ENCODE measurements at regions not wholly inside any gene's neighbourhood (a gene's known extent, or its start where the extent isn't known, plus 50 kb on each side); places are given as distances from the start of the nearest gene placed in this dataset.

DNA sequence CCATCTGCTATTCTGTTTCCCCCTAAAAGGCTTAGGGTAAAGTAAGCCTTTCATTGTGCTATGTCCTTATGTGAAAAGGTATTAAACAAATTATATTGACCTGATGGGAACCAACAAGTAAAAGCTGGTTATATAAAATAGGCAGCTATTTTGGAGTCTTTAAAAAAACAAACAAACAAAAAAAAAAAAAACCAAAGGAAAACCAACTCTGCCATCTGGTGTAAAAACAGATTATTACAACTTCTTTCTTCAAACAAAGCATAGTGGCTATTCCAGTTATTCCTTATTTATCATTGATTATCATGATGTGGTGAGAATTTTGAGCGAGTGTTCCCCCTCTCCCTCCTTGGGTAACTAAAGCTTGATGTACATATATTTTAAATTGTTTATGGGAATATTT, 122.3 kb upstream of the FHL2 start:
- Histone ChIP-seq H3K27me3 (ENCODE audit: insufficient read depth, low read depth, low read length) (no peaks in the 10 kb centered on the region), H3F3A (ENCODE audit: insufficient read depth, low read length, poor library complexity, severe bottlenecking) (no peaks in the 10 kb centered on the region), H3K9ac (ENCODE audit: low read length) (no peak overlapping the region), H3K27ac (ENCODE audit: low read length) (no peak overlapping the region), H3K4me3 (ENCODE audit: low read length) (no peak overlapping the region), H3K9me2 (ENCODE audit: insufficient read depth, low read length) (no peaks in the 10 kb centered on the region), H2AFZ (ENCODE audit: low read depth, low read length) (no peak overlapping the region), H4K20me1 (ENCODE audit: insufficient read depth) (no peaks in the 10 kb centered on the region), H3K9me3 (ENCODE audit: low read length) (no peaks in the 10 kb centered on the region), H3K79me2 (replicated peaks; ENCODE audit: insufficient read depth, low read length) (no peaks in the 10 kb centered on the region), H3K36me3 (ENCODE audit: insufficient read depth, low read length) (no peaks in the 10 kb centered on the region), H3K4me2 (ENCODE audit: low read length) (no peak overlapping the region)
- peak; percentile 73 for TF ChIP-seq RAD21 (conservative IDR thresholded peaks at IDR 0.05)
- peak; percentile 81 for TF ChIP-seq SMC3 (conservative IDR thresholded peaks at IDR 0.05; ENCODE audit: poor library complexity)
- no peak for TF ChIP-seq EP300 (conservative IDR thresholded peaks at IDR 0.05; ENCODE audit: poor library complexity, severe bottlenecking)
- TF ChIP-seq, protein P1, sequence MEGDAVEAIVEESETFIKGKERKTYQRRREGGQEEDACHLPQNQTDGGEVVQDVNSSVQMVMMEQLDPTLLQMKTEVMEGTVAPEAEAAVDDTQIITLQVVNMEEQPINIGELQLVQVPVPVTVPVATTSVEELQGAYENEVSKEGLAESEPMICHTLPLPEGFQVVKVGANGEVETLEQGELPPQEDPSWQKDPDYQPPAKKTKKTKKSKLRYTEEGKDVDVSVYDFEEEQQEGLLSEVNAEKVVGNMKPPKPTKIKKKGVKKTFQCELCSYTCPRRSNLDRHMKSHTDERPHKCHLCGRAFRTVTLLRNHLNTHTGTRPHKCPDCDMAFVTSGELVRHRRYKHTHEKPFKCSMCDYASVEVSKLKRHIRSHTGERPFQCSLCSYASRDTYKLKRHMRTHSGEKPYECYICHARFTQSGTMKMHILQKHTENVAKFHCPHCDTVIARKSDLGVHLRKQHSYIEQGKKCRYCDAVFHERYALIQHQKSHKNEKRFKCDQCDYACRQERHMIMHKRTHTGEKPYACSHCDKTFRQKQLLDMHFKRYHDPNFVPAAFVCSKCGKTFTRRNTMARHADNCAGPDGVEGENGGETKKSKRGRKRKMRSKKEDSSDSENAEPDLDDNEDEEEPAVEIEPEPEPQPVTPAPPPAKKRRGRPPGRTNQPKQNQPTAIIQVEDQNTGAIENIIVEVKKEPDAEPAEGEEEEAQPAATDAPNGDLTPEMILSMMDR (IDR thresholded peaks at IDR 0.05; ENCODE audit: poor library complexity, severe bottlenecking), result peak; percentile 74
- TF ChIP-seq MXI1 (conservative IDR thresholded peaks at IDR 0.05; ENCODE audit: poor library complexity, severe bottlenecking), result no peak

DNA sequence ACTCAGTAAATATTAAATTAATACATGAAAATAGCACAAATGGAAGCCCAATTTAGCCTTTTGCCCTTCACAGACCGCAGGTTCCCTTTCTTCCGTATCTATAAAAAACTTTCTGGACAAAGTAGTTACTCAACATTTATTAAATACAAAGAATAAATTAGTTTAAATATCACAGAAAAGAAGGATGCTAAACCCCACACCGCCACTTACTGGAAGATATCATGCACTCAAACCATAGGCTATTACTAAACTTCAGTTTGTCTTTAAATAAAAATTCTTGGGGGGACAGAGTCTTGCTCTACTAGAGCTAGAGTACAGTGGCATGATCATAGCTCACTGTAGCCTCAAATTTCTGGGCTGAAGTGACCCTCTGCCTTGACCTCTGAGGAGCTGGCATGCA, 120.7 kb upstream of the FHL2 start:
- H3K4me2 ChIP-seq (ENCODE audit: low read length), result no peak overlapping the region
- no peaks in the 10 kb centered on the region for H3K9me2 ChIP-seq (ENCODE audit: insufficient read depth, low read length)
- no peak overlapping the region for H2AFZ ChIP-seq (ENCODE audit: low read depth, low read length)
- H3K79me2 ChIP-seq (replicated peaks; ENCODE audit: insufficient read depth, low read length), result no peaks in the 10 kb centered on the region
- no peaks in the 10 kb centered on the region for H3K36me3 ChIP-seq (ENCODE audit: insufficient read depth, low read length)
- TF ChIP-seq EZH2 (IDR thresholded peaks at IDR 0.05; ENCODE audit: borderline replicate concordance, insufficient read depth, low read length, poor library complexity, severe bottlenecking), result no peak
- no peak for TF ChIP-seq EP300 (conservative IDR thresholded peaks at IDR 0.05; ENCODE audit: poor library complexity, severe bottlenecking)
- no peak for TF ChIP-seq RAD21 (conservative IDR thresholded peaks at IDR 0.05)
- TF ChIP-seq SMC3 (conservative IDR thresholded peaks at IDR 0.05; ENCODE audit: poor library complexity), result no peak
- H3K27ac ChIP-seq (ENCODE audit: low read length), result no peak overlapping the region
- no peaks in the 10 kb centered on the region for H3K27me3 ChIP-seq (ENCODE audit: insufficient read depth, low read depth, low read length)
- no peak overlapping the region for H3K4me3 ChIP-seq (ENCODE audit: low read length)
- H3K9ac ChIP-seq (ENCODE audit: low read length), result no peak overlapping the region
- no peaks in the 10 kb centered on the region for H3F3A ChIP-seq (ENCODE audit: insufficient read depth, low read length, poor library complexity, severe bottlenecking)
- no peaks in the 10 kb centered on the region for H3K9me3 ChIP-seq (ENCODE audit: low read length)
- H4K20me1 ChIP-seq (ENCODE audit: insufficient read depth), result no peaks in the 10 kb centered on the region

- H3K36me3 ChIP-seq (ENCODE audit: insufficient read depth, low read length), result no peaks in the 10 kb centered on the region
- no peaks in the 10 kb centered on the region for H3K9me3 ChIP-seq (ENCODE audit: low read length)
- no peaks in the 10 kb centered on the region for H3F3A ChIP-seq (ENCODE audit: insufficient read depth, low read length, poor library complexity, severe bottlenecking)
- no peak for TF ChIP-seq TAF1 (IDR thresholded peaks at IDR 0.05; ENCODE audit: low read depth)
- no peak for TF ChIP-seq POLR2AphosphoS5 (IDR thresholded peaks at IDR 0.05)
- no peak overlapping the region for H3K27ac ChIP-seq (ENCODE audit: low read length)
- no peak overlapping the region for H3K4me3 ChIP-seq (ENCODE audit: low read length)
- H3K9ac ChIP-seq (ENCODE audit: low read length), result no peak overlapping the region
- H3K4me2 ChIP-seq (ENCODE audit: low read length), result no peak overlapping the region
- H3K27me3 ChIP-seq (ENCODE audit: insufficient read depth, low read depth, low read length), result no peaks in the 10 kb centered on the region
- H3K79me2 ChIP-seq (replicated peaks; ENCODE audit: insufficient read depth, low read length), result no peaks in the 10 kb centered on the region
- H3K9me2 ChIP-seq (ENCODE audit: insufficient read depth, low read length), result no peaks in the 10 kb centered on the region
- H4K20me1 ChIP-seq (ENCODE audit: insufficient read depth), result no peaks in the 10 kb centered on the region
- H2AFZ ChIP-seq (ENCODE audit: low read depth, low read length), result no peak overlapping the region
Measured at GRCh38 chr2:105518897-105519296, 120.0 kb upstream of the FHL2 start.
